Breast epithelium (tissue), 4 donors: ENCODE measurements at regions not wholly inside any gene's neighbourhood (a gene's known extent, or its start where the extent isn't known, plus 50 kb on each side); places are given as distances from the start of the nearest gene placed in this dataset.

Experiments
- DNase-seq, 2 donors: peaks; one replicate each; pipeline ENCODE4 v3.0.0-alpha.2; 2019; ENCODE audit warnings: low spot score in 2 of 2
- H3K27ac ChIP-seq, 2 donors: fragments of 200-600 bp; sonication (generic) in 1 of 2; one replicate each; pipeline ENCODE4 v1.5.1; 2016 to 2019; ENCODE audit warnings: mild to moderate bottlenecking in 1 of 2
- H3K27me3 ChIP-seq, 2 donors: fragments of 200-600 bp; sonication (generic) in 1 of 2; one replicate each; pipeline versions ENCODE4 v1.5.1 to v1.6.0; 2017 to 2019; ENCODE audit warnings: control low read depth in 1 of 2, mild to moderate bottlenecking in 1 of 2
- H3K36me3 ChIP-seq: fragments of 200-600 bp; one replicate; pipeline ENCODE4 v1.5.1; 2019
- H3K4me1 ChIP-seq, 2 donors: fragments of 200-600 bp; sonication (generic); one replicate each; pipeline ENCODE4 v1.5.1; 2016 to 2019; ENCODE audit warnings: control low read depth in 1 of 2
- H3K4me3 ChIP-seq, 3 donors: fragments of 200-600 bp; sonication (generic); 1 replicate in 2 of 3; 2 replicates in 1 of 3; pipeline ENCODE4 v1.5.1; 2016 to 2019; ENCODE audit warnings: mild to moderate bottlenecking in 3 of 3, moderate library complexity in 2 of 3
- H3K9me3 ChIP-seq, 2 donors: fragments of 200-600 bp; sonication (generic) in 1 of 2; one replicate each; pipeline ENCODE4 v1.5.1; 2016 to 2019; ENCODE audit warnings: control low read depth in 1 of 2
- POLR2A ChIP-seq: fragments of 450-650 bp; IDR thresholded peaks from one replicate; pipeline ENCODE4 v1.6.1; 2016; ENCODE audit warnings: antibody characterized with exemption, mild to moderate bottlenecking, moderate library complexity
- POLR2AphosphoS5 ChIP-seq, 3 donors: sonication (generic); formaldehyde crosslinking; IDR thresholded peaks; one replicate each; pipeline ENCODE4 v1.6.1; 2017; ENCODE audit warnings: antibody characterized with exemption in 3 of 3
- intact Hi-C: fragments of 100-400 bp; cut with DNase I; formaldehyde crosslinking; loops from one replicate; pipeline ENCODE4 v1.15.1; 2023; ENCODE audit warnings: low total_unique reads
- TF ChIP-seq, protein P1 (sequence below), 3 donors: fragments of 450-650 bp; IDR thresholded peaks; one replicate each; pipeline ENCODE4 v1.5.1; 2016 to 2017; ENCODE audit warnings: antibody characterized with exemption in 3 of 3, mild to moderate bottlenecking in 3 of 3, moderate library complexity in 3 of 3

DNA sequence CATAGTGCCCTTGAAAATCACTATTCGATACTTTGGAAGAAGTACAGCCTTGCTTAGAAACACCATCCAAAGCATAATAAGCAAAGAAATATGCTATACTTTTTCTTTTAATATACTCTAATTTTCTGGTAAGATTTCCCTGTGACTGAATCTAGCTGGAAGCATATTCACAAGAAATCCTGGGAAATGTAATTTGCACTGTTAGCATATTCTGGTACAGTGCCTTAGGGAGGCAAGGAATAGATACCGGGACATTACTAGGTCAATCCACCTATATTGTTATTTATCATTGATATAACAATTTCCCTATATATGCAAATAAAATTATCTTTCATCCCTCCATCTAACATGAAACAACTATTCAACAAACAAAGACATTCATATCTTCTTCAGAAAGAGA, 1131.3 kb upstream of the PRR20A start:
- TF ChIP-seq, protein P1, sequence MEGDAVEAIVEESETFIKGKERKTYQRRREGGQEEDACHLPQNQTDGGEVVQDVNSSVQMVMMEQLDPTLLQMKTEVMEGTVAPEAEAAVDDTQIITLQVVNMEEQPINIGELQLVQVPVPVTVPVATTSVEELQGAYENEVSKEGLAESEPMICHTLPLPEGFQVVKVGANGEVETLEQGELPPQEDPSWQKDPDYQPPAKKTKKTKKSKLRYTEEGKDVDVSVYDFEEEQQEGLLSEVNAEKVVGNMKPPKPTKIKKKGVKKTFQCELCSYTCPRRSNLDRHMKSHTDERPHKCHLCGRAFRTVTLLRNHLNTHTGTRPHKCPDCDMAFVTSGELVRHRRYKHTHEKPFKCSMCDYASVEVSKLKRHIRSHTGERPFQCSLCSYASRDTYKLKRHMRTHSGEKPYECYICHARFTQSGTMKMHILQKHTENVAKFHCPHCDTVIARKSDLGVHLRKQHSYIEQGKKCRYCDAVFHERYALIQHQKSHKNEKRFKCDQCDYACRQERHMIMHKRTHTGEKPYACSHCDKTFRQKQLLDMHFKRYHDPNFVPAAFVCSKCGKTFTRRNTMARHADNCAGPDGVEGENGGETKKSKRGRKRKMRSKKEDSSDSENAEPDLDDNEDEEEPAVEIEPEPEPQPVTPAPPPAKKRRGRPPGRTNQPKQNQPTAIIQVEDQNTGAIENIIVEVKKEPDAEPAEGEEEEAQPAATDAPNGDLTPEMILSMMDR (IDR thresholded peaks at IDR 0.05): no peak
- TF ChIP-seq POLR2A (no peak), POLR2AphosphoS5 (IDR thresholded peaks at IDR 0.05) (no peak)
- Histone ChIP-seq H3K36me3 (no peaks in the 10 kb centered on the region), H3K4me3 (no peak overlapping the region), H3K27me3 (no peaks in the 10 kb centered on the region), H3K27ac (no peak overlapping the region), H3K9me3 (no peaks in the 10 kb centered on the region), H3K4me1 (no peaks in the 10 kb centered on the region)
- no peak for DNase-seq
- intact Hi-C loops: no loop called here

DNA sequence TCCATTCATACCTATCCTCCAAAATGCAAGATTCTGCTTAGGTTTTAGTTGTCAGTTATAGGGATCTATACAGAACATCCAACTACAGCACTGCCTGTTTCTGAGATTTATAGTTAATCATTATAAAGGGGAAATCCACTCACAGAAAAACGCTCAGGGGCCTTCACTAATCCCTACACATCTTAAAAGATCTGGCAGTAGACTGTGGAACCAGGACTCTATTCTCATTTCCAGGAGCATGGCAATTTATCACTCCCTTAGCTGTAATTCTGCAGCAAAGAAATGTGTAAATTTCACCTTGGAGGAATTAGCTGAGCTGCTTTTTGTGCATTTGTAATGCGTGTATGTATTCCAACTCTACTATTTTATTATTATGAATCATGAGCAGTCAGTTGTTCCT, 1128.1 kb upstream of the PRR20A start:
- intact Hi-C loops: no loop called here
- no peaks in the 10 kb centered on the region for H3K4me1 ChIP-seq
- no peaks in the 10 kb centered on the region for H3K27me3 ChIP-seq
- DNase-seq: no peak
- H3K4me3 ChIP-seq: no peak overlapping the region
- TF ChIP-seq POLR2AphosphoS5 (IDR thresholded peaks at IDR 0.05): no peak
- no peak for TF ChIP-seq POLR2A
- TF ChIP-seq, protein P1 (IDR thresholded peaks at IDR 0.05): no peak
- H3K27ac ChIP-seq: no peak overlapping the region
- no peaks in the 10 kb centered on the region for H3K9me3 ChIP-seq
- H3K36me3 ChIP-seq: no peaks in the 10 kb centered on the region

DNA sequence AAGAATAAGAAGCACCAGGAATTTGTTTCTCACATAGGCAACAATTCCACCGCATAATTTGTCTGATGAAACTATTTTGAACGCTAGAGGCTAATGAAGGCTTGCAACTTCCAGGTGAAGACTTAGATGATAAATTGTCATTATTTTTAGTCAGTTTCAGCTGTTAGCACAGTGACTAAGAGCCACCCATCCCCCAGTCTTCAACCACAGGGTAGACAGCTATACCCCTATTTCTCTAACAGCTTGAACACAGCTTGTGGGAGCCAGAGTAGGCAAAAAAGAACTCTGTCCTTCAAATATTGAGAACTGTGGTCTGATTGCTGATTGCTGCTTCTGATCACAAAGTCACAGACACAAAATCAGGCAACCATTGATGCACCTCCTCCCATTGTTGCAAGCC, 1124.8 kb upstream of the PRR20A start:
- DNase-seq: no peak
- Histone ChIP-seq H3K4me1 (no peaks in the 10 kb centered on the region), H3K36me3 (no peaks in the 10 kb centered on the region), H3K9me3 (no peaks in the 10 kb centered on the region), H3K27ac (no peak overlapping the region), H3K27me3 (no peaks in the 10 kb centered on the region), H3K4me3 (no peak overlapping the region)
- intact Hi-C loops: no loop called here
- TF ChIP-seq POLR2A (no peak), POLR2AphosphoS5 (IDR thresholded peaks at IDR 0.05) (no peak)
- TF ChIP-seq, protein P1 (IDR thresholded peaks at IDR 0.05): no peak

DNA sequence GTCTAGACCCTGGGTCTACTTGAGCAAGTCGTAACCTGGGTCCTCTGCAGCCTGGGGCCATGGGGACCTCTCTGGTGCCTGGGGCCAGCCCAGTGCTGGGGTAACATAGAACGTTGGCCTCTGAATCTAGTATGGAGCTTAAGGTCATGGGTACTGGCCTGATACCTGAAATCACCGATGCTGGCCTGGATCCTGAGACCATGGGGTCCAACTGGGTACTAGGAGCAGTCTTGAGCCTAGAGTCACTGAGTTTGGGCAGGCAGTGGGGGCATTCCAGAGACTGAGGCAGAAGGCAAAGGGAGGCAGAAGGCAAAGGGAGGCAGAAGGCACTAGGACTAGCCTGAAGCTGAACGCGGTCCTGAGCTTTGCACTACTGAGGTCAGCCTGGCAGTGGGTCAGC, 1121.1 kb upstream of the PRR20A start:
- Histone ChIP-seq H3K4me3 (no peak overlapping the region), H3K4me1 (no peaks in the 10 kb centered on the region), H3K36me3 (no peaks in the 10 kb centered on the region), H3K27ac (no peak overlapping the region), H3K27me3 (no peaks in the 10 kb centered on the region), H3K9me3 (no peaks in the 10 kb centered on the region)
- DNase-seq: no peak
- TF ChIP-seq, protein P1 (IDR thresholded peaks at IDR 0.05): no peak
- TF ChIP-seq POLR2AphosphoS5 (IDR thresholded peaks at IDR 0.05) (no peak), POLR2A (no peak)
- intact Hi-C loops: no loop called here

DNA sequence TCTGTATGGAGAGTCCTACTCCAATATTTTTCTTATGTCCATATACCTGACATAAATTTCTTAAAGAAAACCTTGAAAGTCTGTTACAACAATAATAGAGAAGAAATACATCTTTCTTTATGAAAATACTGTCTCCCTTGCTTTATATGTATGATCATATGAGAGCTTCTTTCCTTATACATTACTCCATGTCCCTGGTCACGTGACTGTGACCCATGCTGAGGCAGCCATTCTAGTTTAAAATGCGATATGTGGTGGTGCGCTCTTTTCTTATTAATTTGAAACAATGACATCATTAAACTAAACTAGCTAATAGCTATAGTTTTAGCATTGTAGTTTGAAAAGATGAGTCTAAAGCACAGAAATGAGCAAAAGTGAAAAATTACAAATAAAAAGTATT, 1120.3 kb upstream of the PRR20A start:
- no peak for TF ChIP-seq POLR2AphosphoS5 (IDR thresholded peaks at IDR 0.05)
- TF ChIP-seq POLR2A: no peak
- TF ChIP-seq, protein P1 (IDR thresholded peaks at IDR 0.05): no peak
- Histone ChIP-seq H3K36me3 (no peaks in the 10 kb centered on the region), H3K27ac (no peak overlapping the region), H3K4me1 (no peaks in the 10 kb centered on the region), H3K9me3 (no peaks in the 10 kb centered on the region), H3K4me3 (no peak overlapping the region), H3K27me3 (no peaks in the 10 kb centered on the region)
- no peak for DNase-seq
- intact Hi-C loops: no loop called here
